HepG2 (cell line): ENCODE measurements at regions not wholly inside any gene's neighbourhood (a gene's known extent, or its start where the extent isn't known, plus 50 kb on each side); places are given as distances from the start of the nearest gene placed in this dataset.
A peak's percentile ranks its signal among the peaks of the same experiment; 100 is the strongest.

Experiments used
- ARID5B ChIP-seq: IDR thresholded peaks from 2 replicates; pipeline ENCODE4 v1.4.0; 2020; ENCODE audit warnings: mild to moderate bottlenecking, missing genetic modification reagents
- BCL3 ChIP-seq: sonication (generic); formaldehyde crosslinking; IDR thresholded peaks from 2 replicates; pipeline ENCODE4 v1.5.1; 2020; ENCODE audit warnings: mild to moderate bottlenecking, missing genetic modification reagents, moderate library complexity
- DMAP1 ChIP-seq: IDR thresholded peaks from 2 replicates; pipeline ENCODE4 v1.6.1; 2016
- DPF2 ChIP-seq: sonication (generic); formaldehyde crosslinking; IDR thresholded peaks from 2 replicates; pipeline ENCODE4 v1.4.0; 2020; ENCODE audit warnings: mild to moderate bottlenecking, low read depth, missing genetic modification reagents, borderline replicate concordance
- ETS1 ChIP-seq: sonication (generic); formaldehyde crosslinking; IDR thresholded peaks from 2 replicates; pipeline ENCODE4 v1.4.0; 2020; ENCODE audit warnings: missing genetic modification reagents
- FOXA1 ChIP-seq, 2 experiments: fragments of 450-650 bp in 1 of 2; sonication (generic) in 1 of 2; formaldehyde crosslinking in 1 of 2; IDR thresholded peaks; 2 replicates each; pipeline versions ENCODE4 v1.4.0 to v1.6.1; 2016 to 2020; ENCODE audit warnings: missing genetic modification reagents in 1 of 2
- FUBP1 ChIP-seq: sonication (generic); formaldehyde crosslinking; IDR thresholded peaks from 2 replicates; pipeline ENCODE4 v1.5.1; 2020; ENCODE audit warnings: missing genetic modification reagents, mild to moderate bottlenecking, borderline replicate concordance
- KDM4B ChIP-seq: sonication (generic); formaldehyde crosslinking; IDR thresholded peaks from 2 replicates; pipeline ENCODE4 v1.4.0; 2020; ENCODE audit warnings: missing genetic modification reagents
- MED13 ChIP-seq: sonication (generic); formaldehyde crosslinking; IDR thresholded peaks from 2 replicates; pipeline ENCODE4 v1.5.0; 2020; ENCODE audit warnings: missing genetic modification reagents
- MTF1 ChIP-seq: sonication (generic); formaldehyde crosslinking; IDR thresholded peaks from 2 replicates; pipeline ENCODE4 v1.5.0; 2020; ENCODE audit warnings: missing genetic modification reagents
- MXD1 ChIP-seq: sonication (generic); formaldehyde crosslinking; IDR thresholded peaks from 2 replicates; pipeline ENCODE4 v1.4.0; 2020; ENCODE audit warnings: mild to moderate bottlenecking, missing genetic modification reagents
- PHF20 ChIP-seq: sonication (generic); formaldehyde crosslinking; IDR thresholded peaks from 2 replicates; pipeline ENCODE4 v1.5.0; 2020; ENCODE audit warnings: mild to moderate bottlenecking, missing genetic modification reagents
- PHF21A ChIP-seq: sonication (generic); formaldehyde crosslinking; IDR thresholded peaks from 2 replicates; pipeline ENCODE4 v1.5.0; 2020; ENCODE audit warnings: mild to moderate bottlenecking, missing genetic modification reagents
- ZNF274 ChIP-seq: sonication (generic); formaldehyde crosslinking; IDR thresholded peaks from 2 replicates; pipeline ENCODE4 v1.5.1; 2020; ENCODE audit warnings: mild to moderate bottlenecking, missing genetic modification reagents
- ZNF496 ChIP-seq: sonication (generic); formaldehyde crosslinking; IDR thresholded peaks from 2 replicates; pipeline ENCODE4 v1.8.1; 2023; ENCODE audit warnings: mild to moderate bottlenecking, moderate library complexity, missing genetic modification reagents; ENCODE audit not compliant: insufficient replicate concordance
- ZNF503 ChIP-seq: sonication (generic); formaldehyde crosslinking; IDR thresholded peaks from 2 replicates; pipeline ENCODE4 v1.4.0; 2020; ENCODE audit warnings: missing genetic modification reagents
- ZNF546 ChIP-seq: sonication (generic); formaldehyde crosslinking; conservative IDR thresholded peaks from 2 replicates; pipeline ENCODE4 v1.8.1; 2023; ENCODE audit warnings: mild to moderate bottlenecking, missing genetic modification reagents
- ZNF563 ChIP-seq: sonication (generic); formaldehyde crosslinking; IDR thresholded peaks from 2 replicates; pipeline ENCODE4 v1.8.0; 2022; ENCODE audit warnings: mild to moderate bottlenecking, moderate library complexity, missing genetic modification reagents

- peak; percentile 89 for TF ChIP-seq BCL3 (CRISPR knock-in tag)
- no peak for TF ChIP-seq DPF2 (CRISPR knock-in tag)
- TF ChIP-seq ZNF503 (CRISPR knock-in tag): 0 out of 2 replicates have a peak, but pooled peaks have one; percentile 25
- TF ChIP-seq FOXA1 (IDR thresholded peaks at IDR 0.05): no peak
- TF ChIP-seq FOXA1 (CRISPR knock-in tag; IDR thresholded peaks at IDR 0.05): no peak
- TF ChIP-seq MXD1 (CRISPR knock-in tag): 0 out of 2 replicates have a peak, but pooled peaks have one; percentile 26
- TF ChIP-seq ZNF563 (CRISPR knock-in tag): peak; percentile 91
- no peak for TF ChIP-seq ZNF496
- TF ChIP-seq ZNF546 (CRISPR knock-in tag): peak; percentile 72; the same call in 1 of the 2 replicates
- 0 out of 2 replicates have a peak, but pooled peaks have one; percentile 7 for TF ChIP-seq ARID5B (CRISPR knock-in tag)
- peak; percentile 22; the same call in 1 of the 2 replicates for TF ChIP-seq MTF1 (CRISPR knock-in tag)
- TF ChIP-seq PHF21A (CRISPR knock-in tag): 0 out of 2 replicates have a peak, but pooled peaks have one; percentile 23
- TF ChIP-seq DMAP1 (CRISPR knock-in tag): peak; percentile 49; the same call in 1 of the 2 replicates
- TF ChIP-seq MED13 (CRISPR knock-in tag): no peak
- peak; percentile 63 for TF ChIP-seq PHF20
- TF ChIP-seq FUBP1 (CRISPR knock-in tag): no peak
- TF ChIP-seq KDM4B: no peak
- peak; percentile 32; the same call in 1 of the 2 replicates for TF ChIP-seq ZNF274 (CRISPR knock-in tag)
- TF ChIP-seq ETS1 (CRISPR knock-in tag): no peak
Observed at GRCh38 chr3:174440741-174441587, 418.2 kb upstream of the NAALADL2 start (continued).
